H4 (cell line): ENCODE measurements at regions not wholly inside any gene's neighbourhood (a gene's known extent, or its start where the extent isn't known, plus 50 kb on each side); places are given as distances from the start of the nearest gene placed in this dataset.
"Not testable (repeated sequence)": the region's sequence is repeated elsewhere in the genome, so short reads cannot be mapped to it uniquely, and the experiment has no call there.

ENCODE experiments used
- DNase-seq: peaks from one replicate; pipeline ENCODE4 v3.0.0-alpha.2; 2015; ENCODE audit warnings: low spot score

DNA sequence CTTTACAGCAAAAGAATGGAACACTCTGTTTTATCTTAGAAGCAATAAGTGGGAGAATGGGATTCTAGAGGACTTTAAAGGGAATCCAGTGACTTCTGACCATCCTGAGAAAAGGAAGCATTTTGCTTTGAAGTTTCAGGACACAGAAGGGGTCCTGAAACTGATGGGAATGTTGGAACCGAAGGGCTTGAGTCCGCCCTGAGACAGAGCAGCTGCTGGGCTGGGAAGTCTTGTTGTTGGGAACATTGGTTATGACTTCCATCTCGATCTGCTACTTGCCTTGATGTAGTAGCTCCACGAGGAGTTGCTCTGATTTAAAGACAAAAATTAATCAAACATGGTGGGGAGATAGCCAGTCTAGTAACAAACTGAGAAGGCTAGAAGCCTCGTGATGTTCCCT is 177.6 kb downstream of the JCAD start:
- DNase-seq = no peak

DNA sequence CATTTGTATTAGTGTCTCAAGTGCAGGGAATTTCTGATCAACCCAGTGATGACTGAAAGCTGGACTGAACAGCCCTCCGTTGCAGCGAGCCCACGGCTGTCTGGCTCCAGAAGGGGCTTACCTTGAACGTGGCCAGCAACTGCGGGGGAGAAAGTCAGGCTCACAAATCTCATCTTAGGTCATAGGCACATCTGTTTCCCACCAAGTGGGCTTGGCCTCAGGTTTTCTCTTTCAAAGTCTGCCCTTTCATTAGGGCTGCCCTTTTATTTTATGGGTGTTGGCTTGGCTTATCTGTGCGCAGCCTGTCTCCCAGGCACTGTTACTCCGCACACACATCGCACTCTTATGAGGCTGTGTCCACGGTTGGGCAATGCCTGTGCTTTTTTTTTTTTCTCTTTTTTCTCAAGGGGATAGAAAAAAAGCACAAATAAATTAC is 178.0 kb downstream of the JCAD start:
- no peak for DNase-seq

DNA sequence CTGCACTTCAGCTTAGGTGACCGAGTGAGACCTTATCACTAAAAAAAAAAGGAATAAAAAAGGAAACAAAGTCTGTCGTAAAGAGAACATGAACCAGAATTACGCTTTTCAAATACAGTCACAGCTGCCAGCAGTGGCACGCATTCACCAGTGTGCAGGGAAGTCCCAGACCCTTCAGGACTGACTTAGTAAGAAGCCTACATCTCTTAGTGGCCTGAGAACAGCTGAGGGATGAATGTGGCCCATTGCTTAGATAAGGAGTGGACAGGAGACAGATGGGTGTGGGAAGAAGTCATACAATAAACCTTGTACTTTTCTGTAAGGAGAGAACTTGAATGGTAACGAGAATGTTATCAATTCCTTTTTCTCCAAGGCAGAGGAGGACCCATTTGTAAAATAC is 178.5 kb downstream of the JCAD start:
- no peak for DNase-seq

DNA sequence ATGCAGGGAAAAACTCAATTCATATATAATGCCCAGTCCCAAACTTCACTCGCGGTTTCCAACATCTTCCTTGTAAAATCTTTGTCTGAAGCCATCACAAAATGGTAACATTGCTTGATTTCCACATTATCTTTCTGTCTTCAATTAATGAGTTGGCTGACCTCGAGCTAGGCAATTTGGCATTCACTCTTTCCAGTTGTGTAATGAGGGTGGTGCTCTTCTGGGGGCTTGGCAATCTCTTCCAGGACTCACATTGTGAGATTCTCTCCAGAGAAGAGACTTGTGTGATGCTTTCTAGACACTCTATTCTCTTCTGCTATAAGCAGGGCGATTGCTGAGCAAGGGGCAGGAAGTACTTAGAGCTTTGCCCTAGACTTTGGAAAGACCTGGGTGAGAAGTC is 179.5 kb downstream of the JCAD start:
- DNase-seq = no peak

DNA sequence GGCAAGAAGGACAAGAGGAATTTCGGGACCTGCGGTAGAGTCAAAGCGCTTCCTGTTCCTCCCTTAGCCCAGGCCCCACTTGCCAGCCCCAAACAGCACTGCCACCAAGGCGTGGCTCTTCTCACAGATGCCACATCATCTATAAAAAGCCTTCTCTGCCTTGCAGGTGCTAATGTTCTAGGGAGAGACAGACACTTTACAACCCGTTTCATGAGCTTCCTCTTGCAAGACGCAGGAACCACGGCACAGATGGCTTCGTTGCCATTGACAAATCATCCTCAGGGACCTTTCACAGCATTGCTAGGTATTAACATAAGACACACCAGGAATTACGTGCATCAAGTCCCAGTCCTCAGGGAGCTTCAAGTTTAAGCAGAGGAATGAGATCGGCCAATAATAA is 180.9 kb downstream of the JCAD start:
- no peak for DNase-seq

DNA sequence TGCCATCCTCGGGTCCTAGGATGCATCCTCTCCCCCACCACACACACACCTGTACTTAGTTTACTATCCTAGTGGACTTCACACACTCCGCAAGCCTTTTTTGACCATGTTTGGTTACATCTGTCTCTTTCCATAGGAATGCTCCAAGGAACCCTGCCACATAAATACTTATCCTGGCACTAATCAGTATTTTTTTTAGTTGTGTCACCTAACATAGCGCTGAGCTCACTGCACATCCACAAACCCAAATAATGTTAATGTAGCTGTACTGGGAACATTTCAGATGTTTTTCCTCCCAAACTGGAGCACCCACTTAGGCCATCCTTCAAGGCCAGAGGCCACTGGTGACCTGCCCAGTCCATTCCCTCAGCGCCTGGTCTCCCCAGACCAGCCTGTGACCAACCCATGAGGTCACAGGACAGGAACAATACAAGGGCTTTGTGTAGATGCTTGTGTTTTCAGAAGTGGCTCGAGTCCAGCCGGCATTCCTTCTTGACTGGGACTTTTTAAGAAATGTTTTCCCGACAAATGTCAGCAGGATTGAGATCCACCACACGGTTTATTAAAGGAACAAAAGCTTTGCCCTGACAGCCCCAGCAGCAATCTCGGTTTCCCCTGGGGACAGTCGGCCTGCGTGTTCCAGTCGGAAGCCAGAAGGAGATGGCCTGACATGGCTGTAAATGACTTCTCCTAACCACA is 181.4 kb downstream of the JCAD start:
- no peak for DNase-seq

DNA sequence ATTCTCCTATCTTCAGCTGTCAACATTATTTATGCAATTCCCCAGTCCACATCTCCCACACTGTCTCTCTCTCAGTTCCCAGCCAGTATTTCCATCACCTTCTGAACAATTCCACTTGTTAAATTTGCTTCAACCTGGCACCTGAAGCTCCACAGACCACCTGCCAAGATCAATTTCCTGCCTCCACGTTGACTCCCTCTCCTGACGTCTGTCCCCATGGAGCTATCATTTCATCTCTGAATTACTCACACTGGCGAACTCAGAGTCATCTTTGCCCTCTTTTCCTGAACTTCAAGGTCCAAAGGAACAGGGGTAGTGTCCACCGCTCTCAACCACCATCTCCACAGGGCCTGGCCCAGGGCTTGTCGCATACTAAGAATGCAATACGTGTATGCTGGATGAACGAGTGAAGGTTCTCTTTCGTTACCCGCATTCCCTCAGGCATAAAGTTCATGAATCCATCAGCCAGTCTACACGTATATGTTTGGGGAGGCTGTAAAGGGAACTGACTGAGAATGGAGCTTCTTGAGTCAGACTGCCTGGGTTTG is 183.3 kb downstream of the JCAD start:
- no peak for DNase-seq

DNA sequence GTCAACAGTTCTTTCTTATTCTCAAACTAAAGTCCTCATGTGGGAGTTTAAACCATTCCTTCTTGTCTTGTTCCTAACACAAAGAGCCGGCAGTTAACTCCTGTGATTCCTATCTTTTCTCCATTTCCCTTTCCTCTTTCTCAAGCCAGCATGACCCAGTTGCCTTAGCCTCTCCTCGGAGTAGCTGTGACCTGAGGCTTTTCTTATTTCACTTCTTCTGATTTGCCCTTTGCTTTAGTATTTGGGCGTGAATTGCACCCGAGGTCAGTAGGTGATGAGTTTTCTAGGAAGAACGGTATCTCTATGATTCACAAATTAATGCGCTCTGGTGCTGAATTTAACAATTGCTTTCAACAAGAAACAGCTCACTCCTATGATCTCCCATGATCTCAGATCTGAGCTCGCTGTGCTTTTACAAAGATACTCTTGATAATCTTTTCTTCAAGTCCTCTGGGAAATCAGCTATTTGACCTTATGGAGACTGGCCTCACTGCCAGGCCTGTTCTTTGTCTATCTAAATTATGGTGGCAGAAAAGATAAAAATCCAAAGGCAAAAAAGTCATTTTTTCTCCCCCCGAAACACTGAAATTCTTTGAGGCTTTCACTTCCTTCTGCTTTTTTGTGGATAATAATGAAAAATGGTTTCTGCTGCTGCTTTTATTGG is 184.6 kb downstream of the JCAD start:
- DNase-seq = no peak

DNA sequence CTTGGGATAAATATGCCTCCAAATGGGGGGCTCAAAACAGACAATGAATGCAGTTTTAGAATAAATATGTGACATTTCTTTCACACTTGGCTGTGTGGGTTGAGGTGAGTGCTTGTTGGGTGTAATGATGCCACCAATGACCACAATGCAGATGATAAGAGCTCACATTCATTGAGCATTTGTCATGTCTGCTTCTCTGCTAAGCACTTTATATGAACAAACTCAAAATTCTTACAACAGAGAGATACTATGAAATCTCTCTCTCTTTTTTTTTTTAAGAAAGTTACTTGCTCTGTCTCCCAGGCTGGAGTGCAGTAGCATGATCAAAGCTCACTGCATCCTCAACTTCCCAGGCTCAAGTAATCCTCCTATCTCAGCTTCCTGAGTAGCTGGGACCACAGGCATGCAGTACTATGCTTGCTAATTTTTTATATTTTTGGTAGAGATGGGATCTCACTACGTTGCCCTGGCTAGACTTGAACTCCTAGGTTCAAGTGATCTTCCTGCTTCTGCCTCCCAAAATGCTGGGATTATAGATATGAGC is 185.4 kb downstream of the JCAD start:
- DNase-seq = no peak

DNA sequence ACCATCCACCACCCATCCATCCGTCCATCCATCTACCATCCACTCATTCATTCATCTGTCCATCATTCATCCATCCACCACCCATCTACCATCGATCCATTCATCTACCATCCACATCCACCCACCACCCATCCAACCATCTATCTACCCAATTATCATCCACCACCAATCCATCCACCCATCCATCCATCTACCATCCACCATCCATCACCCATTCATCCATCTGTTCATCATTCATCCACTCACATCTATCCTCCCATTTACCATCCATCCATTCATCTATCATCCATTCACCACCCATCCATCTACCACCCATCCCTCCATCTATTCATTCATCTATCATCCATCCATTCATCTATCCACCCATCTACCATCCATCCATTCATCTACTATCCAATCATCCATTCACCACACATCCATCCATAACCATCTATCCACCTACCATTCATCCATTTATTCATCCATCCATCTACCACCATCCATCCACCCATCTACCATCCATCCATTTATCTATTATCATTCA is 188.8 kb downstream of the JCAD start:
- no peak for DNase-seq

DNA sequence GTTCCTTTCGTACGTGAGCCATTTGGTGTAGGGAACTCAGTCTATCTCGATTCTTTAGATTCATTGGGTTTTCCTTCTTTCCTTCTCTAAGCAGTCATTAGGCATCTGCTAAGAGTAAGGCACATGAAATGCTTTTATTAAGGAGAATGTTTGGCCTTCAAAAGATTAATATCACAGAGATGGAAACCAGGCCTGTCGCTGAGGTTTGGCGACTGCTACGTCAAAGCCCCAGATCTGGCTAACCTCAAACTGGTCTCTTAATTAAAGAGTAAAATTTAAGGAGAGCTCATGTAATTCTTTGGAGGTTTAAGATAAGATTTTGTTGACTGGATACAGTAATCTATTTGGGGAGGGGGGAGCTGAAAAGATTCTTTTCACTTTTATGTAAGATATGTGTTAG is 189.8 kb downstream of the JCAD start:
- DNase-seq = no peak

DNA sequence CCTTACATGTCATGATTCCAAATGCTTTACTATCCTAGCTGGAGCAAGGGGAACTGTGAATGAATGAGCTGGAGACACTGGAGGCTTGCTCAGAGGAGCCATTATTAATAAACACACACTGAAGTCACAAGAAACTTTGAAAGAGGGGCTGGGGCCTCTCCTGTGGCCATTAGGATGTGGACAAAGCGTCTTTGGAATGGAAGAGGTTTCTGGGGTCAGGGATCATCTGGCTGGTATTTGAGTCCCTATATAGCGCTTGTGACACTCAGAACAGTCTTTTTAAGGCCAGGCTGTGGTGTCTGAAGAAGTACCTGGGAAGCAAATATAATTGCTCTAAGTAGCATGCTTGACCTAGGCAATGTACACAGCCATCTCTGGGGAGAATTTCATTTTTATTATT is 193.0 kb downstream of the JCAD start:
- DNase-seq = no peak

DNA sequence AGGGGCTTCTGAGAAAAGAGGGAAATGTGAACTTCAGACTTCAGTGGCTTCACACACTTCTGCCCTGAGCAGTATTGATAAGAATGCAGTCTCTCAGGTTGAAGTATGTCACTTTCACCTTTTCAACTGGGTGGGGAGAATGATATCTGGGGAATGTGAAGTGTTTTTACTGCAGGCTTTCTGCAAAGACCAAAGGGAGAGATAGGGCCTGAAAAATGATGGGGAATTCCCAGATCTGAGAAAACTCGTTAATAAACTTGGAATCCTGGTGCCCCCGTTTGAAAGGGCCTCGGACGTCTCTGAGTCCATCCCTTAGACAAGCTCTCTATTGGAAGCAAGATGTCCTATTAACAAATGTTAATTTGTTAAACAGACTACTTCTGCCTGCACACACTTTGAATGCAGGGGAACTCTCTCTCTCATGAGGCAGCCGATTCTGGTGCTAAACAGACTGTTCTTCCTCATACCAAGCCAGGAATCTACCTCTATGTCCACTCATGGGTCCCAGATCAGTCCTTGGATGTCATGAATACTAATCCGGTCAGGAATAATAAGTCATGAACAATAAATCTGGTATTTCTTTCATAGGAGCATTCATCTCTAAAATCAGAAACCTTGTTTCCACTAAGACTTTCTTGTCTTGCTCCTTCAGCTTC is 193.6 kb downstream of the JCAD start:
- no peak for DNase-seq

DNA sequence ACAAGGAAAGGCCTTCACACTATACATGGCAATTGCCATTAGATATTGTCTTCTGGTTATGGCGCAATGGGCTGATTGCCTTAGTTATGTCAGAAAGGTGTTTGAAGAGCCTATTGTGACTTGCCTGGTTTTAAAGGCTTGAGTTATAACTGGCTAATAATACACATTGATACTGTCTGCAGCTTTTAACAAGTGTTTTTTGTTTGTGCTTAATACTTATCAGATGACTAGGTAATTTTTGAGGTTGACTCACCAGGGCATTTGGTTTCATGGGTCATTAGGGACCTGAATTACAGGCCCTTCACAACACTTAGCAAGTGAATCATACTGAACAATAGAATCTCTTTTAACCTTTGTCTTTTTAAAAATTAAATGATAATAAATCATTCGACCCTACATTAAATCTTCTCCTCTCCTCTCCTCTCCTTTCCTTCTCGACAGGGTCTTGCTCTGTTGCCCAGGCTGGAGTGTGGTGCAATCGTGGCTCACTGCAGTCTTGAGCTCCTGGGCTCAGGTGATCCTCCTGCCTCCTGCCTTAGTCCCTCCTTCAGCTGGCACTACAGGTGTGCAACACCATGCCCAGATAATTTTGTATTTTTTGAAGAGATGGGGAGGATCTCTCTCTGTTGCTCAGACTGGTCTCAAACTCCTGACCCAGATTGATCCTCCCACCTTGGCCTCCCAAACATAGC is 196.3 kb downstream of the JCAD start:
- DNase-seq = peak; percentile 25

DNA sequence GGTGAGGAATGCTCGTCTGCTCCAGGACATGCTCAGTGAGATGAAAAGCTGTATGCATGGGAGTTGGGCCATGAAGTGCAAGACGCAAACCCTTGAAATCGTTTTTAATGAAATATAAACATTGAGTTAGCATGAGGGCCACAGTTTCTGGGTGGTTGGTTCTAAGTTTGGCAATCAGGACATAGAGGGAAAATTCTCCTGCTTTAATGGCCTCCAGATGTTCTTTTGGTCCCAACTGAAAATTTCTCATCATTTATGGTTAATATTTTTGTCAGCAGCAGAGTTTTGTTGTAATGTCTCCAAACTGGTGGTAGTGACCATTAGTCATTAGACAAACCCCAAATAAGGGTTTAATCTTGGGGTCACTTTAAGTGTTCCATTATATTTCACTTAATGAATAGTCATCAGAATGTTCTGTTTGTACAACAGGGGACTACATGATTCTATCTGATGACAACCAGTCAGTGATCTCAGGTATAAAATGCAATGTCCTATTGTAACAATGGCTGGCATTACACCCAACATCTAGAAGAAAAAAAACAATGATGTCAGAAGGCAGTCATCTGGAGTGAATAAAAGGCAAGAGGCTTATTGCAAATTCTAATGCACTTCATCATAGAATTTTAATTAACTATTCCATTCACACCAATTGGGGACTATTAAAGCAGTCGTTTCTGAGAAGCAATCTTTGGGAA is 197.4 kb downstream of the JCAD start:
- DNase-seq = peak; percentile 10

DNA sequence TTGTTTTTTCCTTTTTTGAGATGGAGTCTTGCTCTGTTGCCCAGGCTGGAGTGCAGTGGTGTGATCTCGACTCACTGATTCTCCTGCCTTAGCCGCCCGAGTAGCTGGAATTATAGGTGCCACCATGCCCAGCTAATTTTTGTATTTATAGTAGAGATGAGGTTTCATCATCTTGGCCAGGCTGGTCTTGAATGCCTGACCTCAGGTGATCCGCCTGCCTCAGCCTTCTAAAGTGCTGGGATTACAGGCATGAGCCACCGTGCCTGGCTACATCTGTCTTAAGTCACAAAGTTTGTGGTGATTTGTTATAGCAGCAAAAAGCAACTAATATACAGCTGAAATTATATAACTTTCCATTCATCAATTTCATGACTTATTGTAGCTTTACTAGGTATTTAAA is 198.2 kb downstream of the JCAD start:
- not testable (repeated sequence) for DNase-seq

DNA sequence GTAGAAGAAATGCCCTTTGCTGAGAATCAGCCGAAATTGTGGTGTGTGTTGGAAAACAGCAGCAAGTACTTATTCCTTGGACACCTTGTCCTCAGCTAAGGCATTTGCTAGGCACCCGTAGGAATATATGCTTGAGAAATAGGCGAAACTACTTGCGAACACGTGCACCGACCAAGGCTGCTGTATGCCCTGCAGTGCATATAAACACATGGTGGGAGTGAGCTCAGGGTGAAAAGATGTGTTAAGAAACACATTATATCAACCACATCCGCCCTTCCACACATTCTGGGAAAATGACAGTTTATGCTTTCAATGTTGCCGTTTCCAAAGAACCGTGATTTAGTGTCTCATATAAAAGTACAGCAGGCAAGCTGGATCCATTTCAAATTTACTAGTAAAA is 199.2 kb downstream of the JCAD start:
- peak; percentile 74 for DNase-seq

DNA sequence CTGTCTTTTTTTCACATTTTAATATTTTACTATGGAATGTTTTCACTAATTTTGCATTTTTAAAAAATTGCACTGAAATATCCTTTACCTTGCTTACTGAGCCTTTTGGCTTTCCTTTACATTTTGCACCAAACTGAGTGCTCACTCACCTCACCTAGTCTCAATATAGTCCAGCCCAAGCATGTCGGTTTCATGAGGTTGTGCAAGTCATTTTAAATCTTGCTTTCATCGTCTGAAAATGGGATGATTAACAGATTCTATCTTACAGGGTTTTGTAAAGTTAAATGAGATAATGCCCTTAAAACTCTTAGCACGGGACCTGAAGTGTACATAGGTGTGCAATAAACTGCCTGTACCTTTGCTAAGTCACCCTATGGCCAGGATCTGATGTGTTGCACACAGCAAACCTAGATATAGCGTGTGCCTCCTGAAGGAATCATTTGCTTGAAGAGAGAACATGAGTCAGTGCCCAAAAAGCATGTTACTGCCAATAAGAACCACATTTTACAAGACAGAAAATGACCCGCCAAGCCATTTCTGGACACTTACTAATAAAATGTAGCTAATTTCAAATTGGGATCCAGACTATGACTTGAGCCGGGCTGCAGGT is 199.8 kb downstream of the JCAD start:
- no peak for DNase-seq

DNA sequence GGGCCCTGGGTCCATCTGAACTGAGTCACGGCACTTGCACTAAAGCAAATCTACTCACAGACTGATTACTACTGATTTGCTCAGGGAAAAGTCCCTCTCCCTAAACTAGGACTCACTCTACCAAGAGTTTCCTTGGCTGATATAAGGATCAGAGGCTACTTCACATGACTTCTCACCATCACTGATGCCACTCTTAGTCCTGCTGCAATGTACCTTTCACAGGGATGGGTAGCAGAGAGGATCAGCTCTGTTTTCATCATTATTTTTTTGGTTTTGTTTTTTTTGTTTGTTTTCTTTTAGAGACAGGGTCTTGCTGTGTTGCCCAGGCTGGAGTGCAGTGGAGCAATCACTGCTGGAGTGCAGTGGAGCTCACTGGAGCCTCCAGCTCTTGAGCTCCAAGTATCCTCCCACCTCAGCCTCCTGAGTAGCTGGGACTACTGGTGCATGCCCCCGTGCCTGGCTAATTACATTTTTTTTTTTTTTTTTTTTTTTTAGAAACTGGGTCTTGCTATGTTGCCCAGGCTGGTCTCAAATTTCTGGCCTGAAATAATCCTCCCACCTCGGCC is 200.6 kb downstream of the JCAD start:
- DNase-seq = no peak
